OCI-LY1 (cell line): ENCODE measurements at regions not wholly inside any gene's neighbourhood (a gene's known extent, or its start where the extent isn't known, plus 50 kb on each side); places are given as distances from the start of the nearest gene placed in this dataset.

Experiments used
- H2AFZ ChIP-seq: fragments of 200-600 bp; sonication (generic), shearing (Covaris generic); 2 replicates; pipeline ENCODE4 v1.6.0; 2014; ENCODE audit warnings: antibody characterized with exemption, mild to moderate bottlenecking, low read length
- H3F3A ChIP-seq: fragments of 200-600 bp; sonication (generic), shearing (Covaris generic); 2 replicates; pipeline ENCODE4 v1.6.0; 2014; ENCODE audit warnings: mild to moderate bottlenecking, antibody characterized with exemption, low read length, moderate library complexity; ENCODE audit not compliant: insufficient read depth
- H3K27ac ChIP-seq: fragments of 200-600 bp; sonication (generic); 2 replicates; pipeline ENCODE4 v1.5.1; 2014; ENCODE audit warnings: low read length, mixed run types, mild to moderate bottlenecking, low read depth; ENCODE audit not compliant: poor library complexity, severe bottlenecking
- H3K27me3 ChIP-seq: fragments of 200-600 bp; sonication (generic); 2 replicates; pipeline ENCODE4 v1.6.0; 2014; ENCODE audit warnings: antibody characterized with exemption, mild to moderate bottlenecking, low read length, moderate library complexity; ENCODE audit not compliant: insufficient read depth
- H3K36me3 ChIP-seq: fragments of 200-600 bp; sonication (generic); 2 replicates; pipeline ENCODE4 v1.6.1; 2014; ENCODE audit warnings: mild to moderate bottlenecking, antibody characterized with exemption, low read length, moderate library complexity, mixed read lengths; ENCODE audit not compliant: insufficient read depth
- H3K4me1 ChIP-seq: fragments of 200-600 bp; sonication (generic); 2 replicates; pipeline ENCODE4 v1.5.1; 2014; ENCODE audit warnings: mild to moderate bottlenecking, low read length, moderate library complexity; ENCODE audit not compliant: insufficient read depth, severe bottlenecking
- H3K4me2 ChIP-seq: fragments of 200-600 bp; sonication (generic), shearing (Covaris generic); 2 replicates; pipeline ENCODE4 v1.6.1; 2014; ENCODE audit warnings: low read length
- H3K4me3 ChIP-seq: fragments of 200-600 bp; sonication (generic); 2 replicates; pipeline ENCODE4 v1.5.1; 2014; ENCODE audit warnings: low read length, low read depth, mild to moderate bottlenecking, mixed read lengths; ENCODE audit not compliant: poor library complexity, severe bottlenecking
- H3K79me2 ChIP-seq: fragments of 200-600 bp; shearing (Covaris generic); 2 replicates; pipeline ENCODE4 v1.6.1; 2016; ENCODE audit warnings: mixed run types, low read length, mixed read lengths; ENCODE audit not compliant: insufficient read depth
- H3K9ac ChIP-seq: fragments of 200-600 bp; sonication (generic), shearing (Covaris generic); 2 replicates; pipeline ENCODE4 v1.6.1; 2014; ENCODE audit warnings: mild to moderate bottlenecking, low read length, mixed read lengths
- H3K9me2 ChIP-seq: fragments of 200-600 bp; sonication (generic), shearing (Covaris generic); 2 replicates; pipeline ENCODE4 v1.6.1; 2014; ENCODE audit warnings: low read depth, mild to moderate bottlenecking, low read length, mixed read lengths
- H3K9me3 ChIP-seq: fragments of 200-600 bp; shearing (Covaris generic); 2 replicates; pipeline ENCODE4 v1.6.1; 2014; ENCODE audit warnings: low read length, mixed read lengths
- H4K20me1 ChIP-seq: fragments of 200-600 bp; sonication (generic), shearing (Covaris generic); 2 replicates; pipeline ENCODE4 v1.6.0; 2016; ENCODE audit warnings: mild to moderate bottlenecking, low read length; ENCODE audit not compliant: insufficient read depth
- CTCF ChIP-seq: fragments of 200-600 bp; sonication (generic), shearing (Covaris generic); IDR thresholded peaks from 2 replicates; pipeline ENCODE4 v1.5.1; 2017; ENCODE audit warnings: mild to moderate bottlenecking, antibody characterized with exemption, low read length, moderate library complexity, mixed read lengths
- EZH2 ChIP-seq: fragments of 200-600 bp; sonication (generic), shearing (Covaris generic); IDR thresholded peaks from 2 replicates; pipeline ENCODE4 v1.8.0; 2017; ENCODE audit warnings: borderline replicate concordance, mixed run types, mild to moderate bottlenecking, antibody characterized with exemption, low read length, moderate library complexity, mixed read lengths

GRCh38 chr6:155850408-155850841 is 394.8 kb upstream of the NOX3 start:
- H3K27ac ChIP-seq = no peak overlapping the region
- no peaks in the 10 kb centered on the region for H4K20me1 ChIP-seq
- no peak overlapping the region for H2AFZ ChIP-seq
- TF ChIP-seq EZH2 (no peak), CTCF (no peak)
- H3K4me1 ChIP-seq = no peaks in the 10 kb centered on the region
- H3K4me2 ChIP-seq = no peak overlapping the region
- no peaks in the 10 kb centered on the region for H3K9me3 ChIP-seq
- H3K9me2 ChIP-seq = no peaks in the 10 kb centered on the region
- no peaks in the 10 kb centered on the region for H3F3A ChIP-seq
- no peak overlapping the region for H3K4me3 ChIP-seq
- no peak overlapping the region for H3K9ac ChIP-seq
- H3K27me3 ChIP-seq = no peaks in the 10 kb centered on the region
- no peaks in the 10 kb centered on the region for H3K79me2 ChIP-seq
- no peaks in the 10 kb centered on the region for H3K36me3 ChIP-seq

- TF ChIP-seq CTCF = no peak
- no peak for TF ChIP-seq EZH2
- H3K27ac ChIP-seq = no peak overlapping the region
- no peak overlapping the region for H3K4me3 ChIP-seq
- H2AFZ ChIP-seq = no peak overlapping the region
- H3K4me1 ChIP-seq = no peaks in the 10 kb centered on the region
- no peaks in the 10 kb centered on the region; the same call in 1 of the 2 replicates for H3K9me3 ChIP-seq
- no peaks in the 10 kb centered on the region for H3K36me3 ChIP-seq
- H3K9ac ChIP-seq = no peak overlapping the region
- no peaks in the 10 kb centered on the region for H3K79me2 ChIP-seq
- no peaks in the 10 kb centered on the region for H3F3A ChIP-seq
- no peaks in the 10 kb centered on the region for H3K9me2 ChIP-seq
- H4K20me1 ChIP-seq = no peaks in the 10 kb centered on the region
- no peak overlapping the region for H3K4me2 ChIP-seq
- H3K27me3 ChIP-seq = no peaks in the 10 kb centered on the region
These were observed 392.1 kb upstream of the NOX3 start for GRCh38 chr6:155847711-155848110.

GRCh38 chr6:155837474-155837873 is 381.8 kb upstream of the NOX3 start:
- Histone ChIP-seq H3K4me2 (no peak overlapping the region), H3K9me2 (no peaks in the 10 kb centered on the region), H3K36me3 (no peaks in the 10 kb centered on the region), H3K9ac (no peak overlapping the region), H3K4me3 (no peak overlapping the region), H3K27ac (no peak overlapping the region), H2AFZ (no peak overlapping the region), H3K4me1 (no peaks in the 10 kb centered on the region), H4K20me1 (no peaks in the 10 kb centered on the region), H3K79me2 (no peaks in the 10 kb centered on the region), H3K9me3 (no peaks in the 10 kb centered on the region), H3K27me3 (no peaks in the 10 kb centered on the region), H3F3A (no peaks in the 10 kb centered on the region)
- TF ChIP-seq CTCF (no peak), EZH2 (no peak)
